ENCODE measurements at regions not wholly inside any gene's neighbourhood (a gene's known extent, or its start where the extent isn't known, plus 50 kb on each side); places are given as distances from the start of the nearest gene placed in this dataset.
A peak's percentile ranks its signal among the peaks of the same experiment; 100 is the strongest.

DNA sequence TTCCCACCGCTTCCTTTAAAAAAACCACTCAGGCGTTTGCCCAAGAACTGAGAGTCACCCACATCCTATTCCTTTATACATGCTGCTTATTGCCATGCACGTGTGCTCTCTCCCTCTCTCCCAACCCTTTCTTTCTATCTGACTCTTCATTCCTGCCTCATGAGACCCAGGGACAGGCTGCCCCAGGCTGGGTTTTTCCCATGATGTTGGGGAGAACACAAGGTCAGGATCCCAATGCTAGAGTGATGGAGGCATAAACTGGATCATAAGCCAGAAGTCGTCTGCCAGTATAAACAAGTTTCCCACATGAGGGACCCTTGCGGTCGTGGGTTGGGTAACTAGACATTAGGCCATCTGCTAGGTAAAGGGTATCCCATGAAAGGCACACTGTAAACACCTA lies 64.9 kb downstream of the CD2 start:
- Mint-ChIP-seq H3K36me3 (no peaks in the 10 kb centered on the region), H3K9me3 (peaks cover 0 to under 1% (median 0%) of the 10 kb centered on the region in 3 donors), H3K4me1 (peaks cover 6 to 9% (median 7%) of the 10 kb centered on the region in 3 donors), H3K27ac (no peak overlapping the region), H3K4me3 (no peak overlapping the region), H3K27me3 (no peaks in the 10 kb centered on the region)

DNA sequence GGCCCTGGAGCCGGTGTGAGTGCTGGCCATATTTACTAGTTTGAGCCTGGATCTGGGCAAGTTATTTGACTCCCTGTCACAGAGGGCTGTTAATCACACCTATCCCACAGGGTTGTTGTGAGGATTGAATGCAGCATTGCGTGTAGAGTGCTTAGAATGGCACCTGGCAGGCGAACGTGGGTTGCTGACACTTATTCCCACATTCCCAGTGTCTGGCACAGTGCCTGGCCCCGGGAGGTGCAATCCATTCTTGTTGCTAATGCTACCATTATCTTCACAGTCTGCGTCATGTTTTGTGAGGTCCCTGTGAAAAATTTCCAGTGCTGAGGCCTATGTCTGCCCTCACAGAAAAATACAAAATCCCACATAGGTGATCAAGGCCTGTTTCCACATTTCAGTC lies 66.1 kb downstream of the CD2 start:
- H3K4me1 Mint-ChIP-seq = peaks cover 6 to 9% (median 7%) of the 10 kb centered on the region in 3 donors
- no peaks in the 10 kb centered on the region for H3K36me3 Mint-ChIP-seq
- H3K4me3 Mint-ChIP-seq = no peak overlapping the region
- no peaks in the 10 kb centered on the region for H3K9me3 Mint-ChIP-seq
- no peaks in the 10 kb centered on the region for H3K27me3 Mint-ChIP-seq
- H3K27ac Mint-ChIP-seq = no peak overlapping the region

DNA sequence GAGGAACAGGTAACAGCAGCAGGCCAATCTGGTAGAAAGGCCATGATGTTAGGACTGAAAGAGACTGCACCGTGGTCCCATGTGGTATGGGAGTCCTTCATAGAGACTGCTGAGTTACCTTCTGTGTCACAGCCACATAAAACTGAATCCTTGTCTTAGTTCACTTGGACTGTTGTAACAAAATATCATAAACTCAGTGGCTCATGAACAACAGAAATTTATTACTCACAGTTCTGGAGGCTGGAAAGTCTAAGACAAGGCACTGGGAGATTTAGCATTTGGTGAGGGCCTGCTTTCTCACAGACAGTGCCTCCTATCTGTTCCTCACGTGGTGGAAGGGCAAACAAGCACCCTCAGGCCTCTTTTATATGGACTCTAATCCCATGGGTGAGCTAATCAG lies 67.5 kb downstream of the CD2 start:
- Mint-ChIP-seq H3K27ac (no peak overlapping the region), H3K4me1 (peaks cover 4 to 7% (median 4%) of the 10 kb centered on the region in 3 donors), H3K9me3 (no peaks in the 10 kb centered on the region), H3K4me3 (no peak overlapping the region), H3K36me3 (peaks cover 1% of the 10 kb centered on the region), H3K27me3 (no peaks in the 10 kb centered on the region)

DNA sequence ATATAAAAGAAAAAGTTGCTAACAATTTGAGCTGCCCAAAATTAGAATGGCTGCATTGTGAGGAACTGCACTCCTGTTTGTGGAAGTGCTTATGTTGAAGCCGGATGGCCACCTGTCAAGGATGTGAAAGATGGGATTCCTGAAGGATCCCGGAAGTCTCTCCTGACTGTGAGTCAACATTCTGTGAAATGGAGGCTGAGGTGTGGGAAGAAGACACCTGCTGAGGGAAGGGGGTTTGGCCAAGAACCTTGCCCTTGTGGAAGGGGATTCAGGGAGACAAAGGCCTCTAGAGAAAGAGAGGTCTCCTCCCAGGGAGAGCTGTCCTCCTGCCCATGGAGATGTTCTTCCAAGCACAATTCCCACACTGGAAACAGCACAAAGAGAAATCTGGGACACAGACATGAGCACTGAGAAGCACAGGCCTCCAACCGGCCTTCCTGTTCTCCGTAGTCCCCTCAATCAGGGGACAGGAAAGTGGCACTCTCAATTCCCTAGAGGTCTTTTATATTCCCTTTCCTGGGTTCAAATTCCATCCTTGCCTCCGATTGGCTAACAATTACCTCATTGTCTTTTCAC lies 70.5 kb downstream of the CD2 start:
- H3K4me1 Mint-ChIP-seq = peaks cover 0 to 4% (median 0%) of the 10 kb centered on the region in 3 donors

DNA sequence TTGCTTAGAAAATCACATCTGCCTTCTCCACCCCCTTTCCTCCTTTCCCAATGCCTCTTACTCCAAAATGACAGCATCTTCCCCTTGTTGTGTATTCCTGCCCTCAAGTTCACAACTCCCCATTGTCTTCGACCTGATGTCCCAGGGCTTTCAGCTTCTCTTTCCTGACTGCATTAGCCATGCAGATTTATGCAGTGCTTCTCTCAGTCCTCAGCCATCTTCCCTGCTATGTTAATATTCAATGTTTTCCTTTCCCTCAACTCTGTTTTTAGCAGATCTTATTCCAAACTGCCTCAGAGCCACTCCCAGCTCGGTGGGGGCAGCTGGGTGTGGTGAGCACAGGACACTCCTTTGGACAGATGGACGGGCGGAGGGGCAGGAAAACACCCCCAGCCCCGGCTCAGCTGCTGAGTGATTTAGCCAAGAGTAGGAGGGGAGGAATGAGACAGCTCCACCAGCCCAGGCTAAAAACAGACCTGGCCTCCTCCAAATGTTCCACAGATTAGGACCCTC lies 71.0 kb downstream of the CD2 start:
- H3K9me3 Mint-ChIP-seq = no peaks in the 10 kb centered on the region
- H3K36me3 Mint-ChIP-seq = peaks cover 6% of the 10 kb centered on the region
- H3K27me3 Mint-ChIP-seq = no peaks in the 10 kb centered on the region
- H3K4me3 Mint-ChIP-seq = no peak overlapping the region
- H3K4me1 Mint-ChIP-seq = peaks cover 0 to 4% (median 0%) of the 10 kb centered on the region in 3 donors
- no peak overlapping the region for H3K27ac Mint-ChIP-seq

More for the DNA sequence above, 70.5 kb downstream of the CD2 start:
- H3K9me3 Mint-ChIP-seq = no peaks in the 10 kb centered on the region
- H3K27ac Mint-ChIP-seq = no peak overlapping the region
- no peaks in the 10 kb centered on the region for H3K27me3 Mint-ChIP-seq
- H3K36me3 Mint-ChIP-seq = peaks cover 6% of the 10 kb centered on the region
- no peak overlapping the region for H3K4me3 Mint-ChIP-seq

DNA sequence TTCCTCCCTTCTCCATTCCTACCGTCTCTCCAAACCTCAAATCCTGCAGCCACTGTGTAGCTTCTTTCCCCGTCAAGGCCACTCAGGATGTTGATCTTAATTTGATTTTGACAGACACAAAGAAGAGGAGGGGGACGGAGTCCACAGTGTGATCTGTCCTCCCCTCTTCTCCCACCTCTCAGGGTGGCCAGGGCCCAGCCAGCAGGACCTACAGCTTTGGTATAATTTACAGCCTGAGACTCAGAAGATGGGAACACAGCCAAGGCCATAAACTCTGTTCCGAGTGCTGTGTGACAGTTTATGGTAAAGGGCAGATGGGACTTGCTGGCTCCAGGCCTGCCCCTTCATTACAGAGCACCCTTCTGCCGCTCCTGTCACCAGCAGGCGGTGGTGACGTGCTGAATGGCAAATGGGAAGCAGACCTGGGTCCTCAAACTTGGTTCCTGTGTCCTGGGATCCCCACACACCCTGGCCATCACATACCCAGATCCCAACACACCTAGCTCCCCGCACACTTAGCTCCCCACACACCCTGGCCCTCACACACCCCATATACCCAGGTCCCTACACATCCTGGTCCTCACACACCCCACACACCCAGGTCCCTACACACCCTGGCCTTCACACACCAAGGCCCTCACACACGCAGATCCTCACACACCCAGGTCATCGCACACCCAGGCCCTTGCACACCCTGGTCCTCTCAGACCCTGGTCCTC lies 71.6 kb downstream of the CD2 start:
- H3K4me1 Mint-ChIP-seq = peaks cover 0 to 4% (median 0%) of the 10 kb centered on the region in 3 donors
- peaks cover 6% of the 10 kb centered on the region for H3K36me3 Mint-ChIP-seq
- no peaks in the 10 kb centered on the region for H3K27me3 Mint-ChIP-seq
- no peaks in the 10 kb centered on the region for H3K9me3 Mint-ChIP-seq
- no peak overlapping the region for H3K4me3 Mint-ChIP-seq
- H3K27ac Mint-ChIP-seq = no peak overlapping the region

DNA sequence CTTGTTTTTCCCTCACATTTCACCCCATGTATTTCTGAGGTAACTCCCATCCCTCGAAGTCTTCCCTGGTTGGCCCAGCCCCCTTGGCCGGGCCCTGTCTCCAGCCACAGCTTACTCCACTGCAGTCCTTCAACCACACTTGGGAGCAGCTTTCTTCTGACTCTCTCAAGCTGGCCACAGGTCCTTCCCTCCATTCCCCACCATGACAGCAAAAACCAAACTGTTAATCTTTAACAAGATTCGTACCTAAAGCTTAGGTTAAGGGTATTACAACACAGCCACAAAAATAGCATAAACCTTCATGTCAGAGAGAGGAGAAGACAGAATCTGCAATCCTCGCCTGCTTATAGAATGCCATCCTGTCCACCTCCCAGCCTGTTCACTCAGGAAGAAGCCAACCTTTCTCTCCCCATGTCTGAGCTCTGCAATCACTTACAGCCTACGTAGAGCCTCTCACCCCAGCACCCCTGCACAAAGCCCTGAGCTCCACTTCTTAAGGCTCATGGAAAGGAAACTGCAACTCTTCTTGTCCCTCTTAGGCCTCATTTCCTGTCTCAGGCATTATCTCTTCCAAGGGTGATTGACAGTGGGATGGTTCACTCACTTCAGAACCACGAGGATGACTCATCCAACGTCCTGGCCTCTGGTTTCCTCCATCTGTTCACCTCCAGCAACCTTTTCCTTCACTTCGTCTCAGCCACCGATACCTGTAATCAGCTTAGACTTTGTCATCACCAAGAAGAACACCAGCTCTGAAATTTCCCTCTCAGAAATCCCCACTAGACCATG lies 72.8 kb downstream of the CD2 start:
- Mint-ChIP-seq H3K4me3 (peak overlapping the region in 1 of 4 donors; percentile 79), H3K36me3 (peaks cover 6% of the 10 kb centered on the region), H3K9me3 (no peaks in the 10 kb centered on the region), H3K27me3 (peaks cover 3% of the 10 kb centered on the region), H3K4me1 (peaks cover 0 to 4% (median 0%) of the 10 kb centered on the region in 3 donors), H3K27ac (no peak overlapping the region)

DNA sequence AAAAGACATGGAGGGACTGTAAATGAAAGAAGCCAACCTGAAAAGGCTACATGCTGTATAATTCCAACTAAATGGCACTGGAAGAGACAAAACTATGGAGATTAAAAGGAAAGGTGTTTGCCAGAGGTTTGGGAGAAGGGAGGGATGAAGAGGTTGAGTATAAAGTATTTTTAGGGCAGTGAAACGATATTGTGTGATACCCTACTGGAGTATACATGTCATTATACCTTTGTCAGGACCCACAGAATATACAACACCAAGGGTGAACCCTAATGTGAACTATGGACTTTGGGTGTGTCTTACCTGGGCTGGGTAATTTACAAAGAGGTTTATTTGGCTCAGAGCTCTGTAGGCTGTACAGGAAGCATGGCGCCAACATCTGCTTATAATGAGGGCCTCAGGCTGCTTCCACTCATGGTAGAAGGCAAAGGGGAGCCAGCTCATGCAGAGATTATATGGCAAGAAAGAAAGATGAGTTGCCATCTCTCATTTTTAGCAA lies 73.4 kb downstream of the CD2 start:
- Mint-ChIP-seq H3K27ac (no peak overlapping the region), H3K36me3 (peaks cover 6% of the 10 kb centered on the region), H3K27me3 (peaks cover 4% of the 10 kb centered on the region), H3K4me3 (no peak overlapping the region), H3K4me1 (peaks cover 0 to 6% (median 0%) of the 10 kb centered on the region in 3 donors), H3K9me3 (no peaks in the 10 kb centered on the region)

DNA sequence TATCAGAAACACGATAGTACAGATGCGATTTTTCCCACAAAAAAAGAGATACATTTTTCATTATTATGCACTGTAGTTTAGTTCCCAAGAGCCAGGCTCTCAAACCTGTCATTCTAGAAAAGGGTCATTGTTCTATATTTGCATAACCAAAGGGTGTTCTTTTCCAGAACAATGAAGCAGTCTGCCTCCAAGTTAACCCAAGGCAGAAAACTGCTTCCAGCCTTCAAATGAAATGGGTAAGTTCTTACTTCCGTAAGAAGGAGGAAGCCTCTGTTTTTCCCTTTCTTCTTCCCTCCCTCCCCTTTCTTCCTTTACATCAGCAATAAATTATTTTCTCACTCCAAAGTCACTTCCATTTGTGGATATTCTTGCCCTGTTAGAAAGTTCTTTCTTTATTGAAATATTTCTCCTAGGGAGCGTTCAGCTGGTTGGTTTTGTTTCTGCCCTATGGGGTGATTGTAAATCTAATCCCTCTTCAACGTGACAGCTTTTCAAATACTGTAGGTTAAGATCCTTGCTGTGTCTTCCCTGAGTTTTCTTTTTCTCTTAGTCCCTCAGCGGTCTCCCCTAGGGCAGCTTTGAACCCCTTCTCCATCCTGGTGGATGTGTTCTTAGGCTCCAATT lies 77.3 kb upstream of the PTGFRN start:
- Mint-ChIP-seq H3K4me1 (peaks cover 0 to 2% (median 1%) of the 10 kb centered on the region in 3 donors), H3K9me3 (peaks cover 0 to 4% (median 0%) of the 10 kb centered on the region in 3 donors), H3K4me3 (no peak overlapping the region), H3K27ac (no peak overlapping the region), H3K27me3 (peaks cover 5% of the 10 kb centered on the region), H3K36me3 (peaks cover 4% of the 10 kb centered on the region)

DNA sequence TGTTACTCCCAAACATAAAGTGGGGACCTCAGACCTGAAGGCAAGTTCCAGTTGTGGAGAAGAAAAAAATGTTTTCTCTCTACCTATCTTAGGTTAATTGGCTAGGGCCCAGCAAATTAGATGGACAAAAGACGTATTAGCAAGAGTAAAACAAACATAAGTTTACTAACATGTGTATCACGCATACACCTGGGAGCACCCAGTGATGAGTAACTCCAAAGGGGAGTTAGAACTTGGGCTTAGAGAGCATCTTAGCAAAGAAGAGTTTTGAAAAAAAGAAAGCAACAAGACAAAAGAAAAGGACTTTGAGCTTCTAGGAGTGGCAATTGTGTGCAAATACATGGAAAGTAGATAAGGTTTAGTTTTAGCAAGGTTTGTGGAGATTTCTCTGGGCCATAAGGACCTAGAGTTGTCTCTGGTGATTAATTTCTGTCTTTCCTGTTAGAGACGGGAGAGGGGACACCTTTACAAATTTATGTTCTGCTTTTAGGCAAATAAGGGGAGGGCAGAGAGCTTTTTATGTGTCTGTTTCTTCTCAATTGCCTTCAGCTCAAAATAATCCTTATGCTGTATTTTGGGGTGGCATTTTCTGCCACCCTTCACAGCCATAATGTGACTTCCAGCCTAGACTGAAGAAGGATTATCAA lies 76.7 kb upstream of the PTGFRN start:
- H3K27ac Mint-ChIP-seq = no peak overlapping the region
- H3K36me3 Mint-ChIP-seq = peaks cover 4% of the 10 kb centered on the region
- H3K9me3 Mint-ChIP-seq = peaks cover 0 to 7% (median 0%) of the 10 kb centered on the region in 3 donors

DNA sequence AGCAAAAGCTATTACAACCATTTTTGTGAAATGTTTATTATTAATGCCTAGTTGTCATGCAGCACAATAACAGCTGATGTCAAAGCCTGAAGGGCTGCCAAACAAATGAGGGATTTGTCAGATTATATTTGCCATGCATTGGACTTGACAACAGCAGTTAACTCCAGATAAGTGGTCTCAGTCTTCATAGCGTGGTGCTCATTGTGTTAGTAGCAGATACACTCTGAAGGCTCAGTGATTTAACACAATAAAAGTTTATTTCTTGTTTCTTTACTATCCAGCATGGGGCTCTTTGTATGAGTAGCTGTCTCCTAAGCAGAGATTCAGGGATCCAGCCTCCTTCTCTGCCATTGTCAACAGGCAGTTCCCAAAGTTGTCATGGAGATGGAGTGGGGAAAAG lies 76.0 kb upstream of the PTGFRN start:
- Mint-ChIP-seq H3K27me3 (peaks cover 9% of the 10 kb centered on the region), H3K9me3 (peaks cover 0 to 7% (median 0%) of the 10 kb centered on the region in 3 donors), H3K4me1 (peaks cover 0 to 1% (median 1%) of the 10 kb centered on the region in 3 donors), H3K36me3 (peaks cover 1% of the 10 kb centered on the region), H3K27ac (no peak overlapping the region), H3K4me3 (no peak overlapping the region)

More for the DNA sequence above, 76.7 kb upstream of the PTGFRN start:
- Mint-ChIP-seq H3K4me1 (peaks cover 0 to 1% (median 1%) of the 10 kb centered on the region in 3 donors), H3K27me3 (peaks cover 9% of the 10 kb centered on the region), H3K4me3 (no peak overlapping the region)

DNA sequence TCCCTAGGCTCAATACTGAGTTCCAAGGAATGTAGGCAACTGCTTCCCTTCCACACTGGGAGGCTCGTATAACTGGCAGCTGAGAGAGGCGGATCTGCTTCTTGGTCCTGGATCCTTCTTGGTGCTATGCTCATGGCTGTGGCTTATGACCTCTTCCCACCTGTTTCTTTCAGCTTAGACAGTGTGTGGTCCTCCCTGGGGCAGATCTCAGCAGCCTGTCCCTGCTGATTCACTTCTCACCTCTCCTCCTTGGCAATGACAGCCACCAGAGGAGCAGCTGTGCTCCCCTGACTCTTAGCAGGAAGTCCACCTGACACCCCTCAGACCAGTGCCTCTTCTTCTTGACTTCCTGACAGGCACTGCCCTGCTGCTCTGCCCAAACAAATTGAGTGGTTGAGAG lies 75.1 kb upstream of the PTGFRN start:
- Mint-ChIP-seq H3K27ac (no peak overlapping the region), H3K9me3 (peaks cover 0 to 7% (median 0%) of the 10 kb centered on the region in 3 donors), H3K36me3 (no peaks in the 10 kb centered on the region), H3K4me3 (no peak overlapping the region), H3K4me1 (peaks cover 0 to 1% (median 1%) of the 10 kb centered on the region in 3 donors), H3K27me3 (peaks cover 14% of the 10 kb centered on the region)

DNA sequence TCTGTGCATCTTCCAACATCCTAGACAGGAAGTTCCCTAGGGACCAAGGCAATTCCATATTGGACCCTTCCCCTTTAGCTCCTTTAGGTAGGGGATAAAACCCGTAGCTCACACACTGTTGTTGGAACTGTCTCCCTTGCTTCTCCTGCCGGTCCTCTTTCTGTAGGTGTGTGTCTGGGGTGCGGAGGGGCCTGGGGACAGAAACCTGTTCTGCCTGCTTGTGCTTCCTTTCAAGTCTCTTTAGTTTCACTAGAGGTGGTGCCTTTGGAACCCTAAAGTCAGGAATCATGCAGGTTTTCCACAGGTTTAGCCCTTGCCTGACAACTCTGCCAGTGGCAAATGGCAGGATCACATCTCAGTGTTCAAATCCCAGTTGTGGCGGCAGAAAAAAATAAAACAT lies 74.6 kb upstream of the PTGFRN start:
- no peak overlapping the region for H3K4me3 Mint-ChIP-seq
- H3K27me3 Mint-ChIP-seq = peaks cover 14% of the 10 kb centered on the region
- H3K36me3 Mint-ChIP-seq = no peaks in the 10 kb centered on the region
- peaks cover 0 to 7% (median 0%) of the 10 kb centered on the region in 3 donors for H3K9me3 Mint-ChIP-seq
- peaks cover 0 to 1% (median 1%) of the 10 kb centered on the region in 3 donors for H3K4me1 Mint-ChIP-seq
- H3K27ac Mint-ChIP-seq = no peak overlapping the region

DNA sequence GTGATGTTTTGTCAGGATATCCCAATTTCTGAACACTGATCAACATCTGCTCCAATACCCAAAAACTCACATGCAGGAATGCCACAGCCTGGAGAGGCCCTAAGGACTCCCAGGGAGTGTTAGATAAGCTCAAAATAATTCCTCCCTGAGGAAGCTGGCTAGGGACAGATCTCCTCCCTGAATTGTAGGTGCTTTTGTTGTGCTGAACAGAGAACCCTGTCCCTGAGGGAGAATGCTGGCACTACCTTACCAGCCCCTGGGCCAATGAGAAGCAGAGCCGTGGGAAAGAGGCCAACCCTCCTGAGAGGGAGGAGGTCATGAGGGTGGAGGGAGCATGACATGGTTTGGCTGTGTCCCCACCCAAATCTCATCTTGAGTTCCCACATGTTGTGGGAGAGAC lies 73.6 kb upstream of the PTGFRN start:
- Mint-ChIP-seq H3K27me3 (peaks cover 14% of the 10 kb centered on the region), H3K4me1 (peaks cover 0 to 1% (median 1%) of the 10 kb centered on the region in 3 donors), H3K9me3 (peaks cover 0 to 7% (median 0%) of the 10 kb centered on the region in 3 donors), H3K4me3 (no peak overlapping the region), H3K36me3 (no peaks in the 10 kb centered on the region), H3K27ac (no peak overlapping the region)

Data from IgD-negative memory B cell (primary cell).